ENCODE measurements at regions not wholly inside any gene's neighbourhood (a gene's known extent, or its start where the extent isn't known, plus 50 kb on each side); places are given as distances from the start of the nearest gene placed in this dataset.

DNA sequence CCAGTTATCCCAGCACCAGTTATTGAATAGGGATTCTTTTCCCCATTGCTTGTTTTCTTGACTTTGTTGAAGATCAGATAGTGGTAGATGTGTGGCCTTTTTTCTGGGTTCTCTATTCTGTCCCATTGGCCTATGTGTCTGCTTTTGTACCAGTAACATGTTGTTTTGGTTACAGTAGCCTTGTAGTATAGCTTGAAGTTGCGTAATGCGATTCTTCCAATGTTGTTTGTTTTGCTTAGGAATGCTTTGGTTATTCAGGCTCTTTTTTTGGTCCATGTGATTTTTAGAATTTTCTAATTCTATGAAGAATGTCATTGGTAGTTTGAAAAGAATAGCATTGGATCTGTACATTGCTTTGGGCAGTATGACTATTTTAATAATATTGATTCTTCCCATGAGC is 94.3 kb upstream of the CHMP2B start:
- no peaks in the 10 kb centered on the region for H3K9me3 ChIP-seq (ENCODE audit: low read length)
- TF ChIP-seq, protein P1, sequence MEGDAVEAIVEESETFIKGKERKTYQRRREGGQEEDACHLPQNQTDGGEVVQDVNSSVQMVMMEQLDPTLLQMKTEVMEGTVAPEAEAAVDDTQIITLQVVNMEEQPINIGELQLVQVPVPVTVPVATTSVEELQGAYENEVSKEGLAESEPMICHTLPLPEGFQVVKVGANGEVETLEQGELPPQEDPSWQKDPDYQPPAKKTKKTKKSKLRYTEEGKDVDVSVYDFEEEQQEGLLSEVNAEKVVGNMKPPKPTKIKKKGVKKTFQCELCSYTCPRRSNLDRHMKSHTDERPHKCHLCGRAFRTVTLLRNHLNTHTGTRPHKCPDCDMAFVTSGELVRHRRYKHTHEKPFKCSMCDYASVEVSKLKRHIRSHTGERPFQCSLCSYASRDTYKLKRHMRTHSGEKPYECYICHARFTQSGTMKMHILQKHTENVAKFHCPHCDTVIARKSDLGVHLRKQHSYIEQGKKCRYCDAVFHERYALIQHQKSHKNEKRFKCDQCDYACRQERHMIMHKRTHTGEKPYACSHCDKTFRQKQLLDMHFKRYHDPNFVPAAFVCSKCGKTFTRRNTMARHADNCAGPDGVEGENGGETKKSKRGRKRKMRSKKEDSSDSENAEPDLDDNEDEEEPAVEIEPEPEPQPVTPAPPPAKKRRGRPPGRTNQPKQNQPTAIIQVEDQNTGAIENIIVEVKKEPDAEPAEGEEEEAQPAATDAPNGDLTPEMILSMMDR (IDR thresholded peaks at IDR 0.05; ENCODE audit: poor library complexity, severe bottlenecking) = no peak
- TF ChIP-seq EZH2 (IDR thresholded peaks at IDR 0.05; ENCODE audit: borderline replicate concordance, insufficient read depth, low read length, poor library complexity, severe bottlenecking) = no peak
- no peak for TF ChIP-seq SMC3 (conservative IDR thresholded peaks at IDR 0.05; ENCODE audit: poor library complexity)
- TF ChIP-seq TAF1 (IDR thresholded peaks at IDR 0.05; ENCODE audit: low read depth) = no peak
- no peak for TF ChIP-seq EP300 (conservative IDR thresholded peaks at IDR 0.05; ENCODE audit: poor library complexity, severe bottlenecking)
- TF ChIP-seq, protein P2, sequence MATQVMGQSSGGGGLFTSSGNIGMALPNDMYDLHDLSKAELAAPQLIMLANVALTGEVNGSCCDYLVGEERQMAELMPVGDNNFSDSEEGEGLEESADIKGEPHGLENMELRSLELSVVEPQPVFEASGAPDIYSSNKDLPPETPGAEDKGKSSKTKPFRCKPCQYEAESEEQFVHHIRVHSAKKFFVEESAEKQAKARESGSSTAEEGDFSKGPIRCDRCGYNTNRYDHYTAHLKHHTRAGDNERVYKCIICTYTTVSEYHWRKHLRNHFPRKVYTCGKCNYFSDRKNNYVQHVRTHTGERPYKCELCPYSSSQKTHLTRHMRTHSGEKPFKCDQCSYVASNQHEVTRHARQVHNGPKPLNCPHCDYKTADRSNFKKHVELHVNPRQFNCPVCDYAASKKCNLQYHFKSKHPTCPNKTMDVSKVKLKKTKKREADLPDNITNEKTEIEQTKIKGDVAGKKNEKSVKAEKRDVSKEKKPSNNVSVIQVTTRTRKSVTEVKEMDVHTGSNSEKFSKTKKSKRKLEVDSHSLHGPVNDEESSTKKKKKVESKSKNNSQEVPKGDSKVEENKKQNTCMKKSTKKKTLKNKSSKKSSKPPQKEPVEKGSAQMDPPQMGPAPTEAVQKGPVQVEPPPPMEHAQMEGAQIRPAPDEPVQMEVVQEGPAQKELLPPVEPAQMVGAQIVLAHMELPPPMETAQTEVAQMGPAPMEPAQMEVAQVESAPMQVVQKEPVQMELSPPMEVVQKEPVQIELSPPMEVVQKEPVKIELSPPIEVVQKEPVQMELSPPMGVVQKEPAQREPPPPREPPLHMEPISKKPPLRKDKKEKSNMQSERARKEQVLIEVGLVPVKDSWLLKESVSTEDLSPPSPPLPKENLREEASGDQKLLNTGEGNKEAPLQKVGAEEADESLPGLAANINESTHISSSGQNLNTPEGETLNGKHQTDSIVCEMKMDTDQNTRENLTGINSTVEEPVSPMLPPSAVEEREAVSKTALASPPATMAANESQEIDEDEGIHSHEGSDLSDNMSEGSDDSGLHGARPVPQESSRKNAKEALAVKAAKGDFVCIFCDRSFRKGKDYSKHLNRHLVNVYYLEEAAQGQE (IDR thresholded peaks at IDR 0.05; ENCODE audit: borderline replicate concordance) = no peak
- no peak for TF ChIP-seq RAD21 (conservative IDR thresholded peaks at IDR 0.05)
- TF ChIP-seq POLR2AphosphoS5 (IDR thresholded peaks at IDR 0.05) = no peak
- TF ChIP-seq MXI1 (conservative IDR thresholded peaks at IDR 0.05; ENCODE audit: poor library complexity, severe bottlenecking) = no peak

DNA sequence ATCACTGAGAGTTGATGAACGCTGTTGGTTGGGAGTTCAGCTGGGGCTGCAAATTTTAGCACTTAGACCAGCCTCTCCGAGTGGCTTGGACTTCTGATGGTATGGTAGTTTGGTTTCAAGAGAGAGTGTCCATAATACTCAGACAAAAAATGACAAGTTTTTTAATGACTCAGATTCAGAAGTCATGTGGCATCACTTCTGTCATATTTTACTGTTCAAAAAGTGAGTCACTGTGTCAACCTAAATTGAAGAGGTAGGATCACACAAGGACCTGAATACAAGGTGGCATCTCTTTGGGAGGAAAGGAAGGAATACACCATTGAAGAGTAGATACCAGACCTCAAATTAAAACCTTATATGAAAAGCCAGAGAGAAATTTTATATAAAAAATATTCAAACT is 99.1 kb upstream of the CHMP2B start:
- H3K4me2 ChIP-seq (ENCODE audit: low read length) = no peak overlapping the region
- no peaks in the 10 kb centered on the region for H3K79me2 ChIP-seq (replicated peaks; ENCODE audit: insufficient read depth, low read length)
- no peak overlapping the region for H2AFZ ChIP-seq (ENCODE audit: low read depth, low read length)
- no peaks in the 10 kb centered on the region for H3K36me3 ChIP-seq (ENCODE audit: insufficient read depth, low read length)
- TF ChIP-seq EP300 (conservative IDR thresholded peaks at IDR 0.05; ENCODE audit: poor library complexity, severe bottlenecking) (no peak), TAF1 (IDR thresholded peaks at IDR 0.05; ENCODE audit: low read depth) (no peak), RAD21 (conservative IDR thresholded peaks at IDR 0.05) (no peak), POLR2AphosphoS5 (IDR thresholded peaks at IDR 0.05) (no peak), MXI1 (conservative IDR thresholded peaks at IDR 0.05; ENCODE audit: poor library complexity, severe bottlenecking) (no peak)
- TF ChIP-seq, protein P1 (IDR thresholded peaks at IDR 0.05; ENCODE audit: poor library complexity, severe bottlenecking) = no peak
- TF ChIP-seq, protein P2 (IDR thresholded peaks at IDR 0.05; ENCODE audit: borderline replicate concordance) = no peak
- no peaks in the 10 kb centered on the region for H3K27me3 ChIP-seq (ENCODE audit: insufficient read depth, low read depth, low read length)
- no peak overlapping the region for H3K27ac ChIP-seq (ENCODE audit: low read length)
- H3F3A ChIP-seq (ENCODE audit: insufficient read depth, low read length, poor library complexity, severe bottlenecking) = no peaks in the 10 kb centered on the region
- H3K4me3 ChIP-seq (ENCODE audit: low read length) = no peak overlapping the region
- H3K9ac ChIP-seq (ENCODE audit: low read length) = no peak overlapping the region
- no peaks in the 10 kb centered on the region for H3K9me2 ChIP-seq (ENCODE audit: insufficient read depth, low read length)
- H4K20me1 ChIP-seq (ENCODE audit: insufficient read depth) = no peaks in the 10 kb centered on the region
- H3K9me3 ChIP-seq (ENCODE audit: low read length) = no peaks in the 10 kb centered on the region

More for the DNA sequence above, 94.3 kb upstream of the CHMP2B start:
- H3K27ac ChIP-seq (ENCODE audit: low read length) = no peak overlapping the region
- H3K79me2 ChIP-seq (replicated peaks; ENCODE audit: insufficient read depth, low read length) = no peaks in the 10 kb centered on the region
- H4K20me1 ChIP-seq (ENCODE audit: insufficient read depth) = no peaks in the 10 kb centered on the region
- H3K4me3 ChIP-seq (ENCODE audit: low read length) = no peak overlapping the region
- H2AFZ ChIP-seq (ENCODE audit: low read depth, low read length) = no peak overlapping the region
- H3K36me3 ChIP-seq (ENCODE audit: insufficient read depth, low read length) = no peaks in the 10 kb centered on the region
- no peak overlapping the region for H3K4me2 ChIP-seq (ENCODE audit: low read length)
- no peak overlapping the region for H3K9ac ChIP-seq (ENCODE audit: low read length)
- no peaks in the 10 kb centered on the region for H3K9me2 ChIP-seq (ENCODE audit: insufficient read depth, low read length)
- H3K27me3 ChIP-seq (ENCODE audit: insufficient read depth, low read depth, low read length) = no peaks in the 10 kb centered on the region
- H3F3A ChIP-seq (ENCODE audit: insufficient read depth, low read length, poor library complexity, severe bottlenecking) = no peaks in the 10 kb centered on the region

Measured in neural cell (in vitro differentiated cells).